LNCaP clone FGC (cell line): ENCODE measurements at regions not wholly inside any gene's neighbourhood (a gene's known extent, or its start where the extent isn't known, plus 50 kb on each side); places are given as distances from the start of the nearest gene placed in this dataset.

ENCODE experiments used
- DNase-seq: peaks from one replicate; pipeline ENCODE4 v3.0.0-alpha.2; 2011; ENCODE audit warnings: low read depth
- H3K4me3 ChIP-seq: 2 replicates; pipeline ENCODE4 v1.5.1; 2011; ENCODE audit warnings: mild to moderate bottlenecking, low read depth, low read length, control low read depth
- TF ChIP-seq, protein P1 (sequence below): IDR thresholded peaks from 2 replicates; pipeline ENCODE4 v1.5.1; 2012; ENCODE audit warnings: mild to moderate bottlenecking; ENCODE audit not compliant: control insufficient read depth, insufficient read depth; ENCODE audit errors: extremely low read depth

DNA sequence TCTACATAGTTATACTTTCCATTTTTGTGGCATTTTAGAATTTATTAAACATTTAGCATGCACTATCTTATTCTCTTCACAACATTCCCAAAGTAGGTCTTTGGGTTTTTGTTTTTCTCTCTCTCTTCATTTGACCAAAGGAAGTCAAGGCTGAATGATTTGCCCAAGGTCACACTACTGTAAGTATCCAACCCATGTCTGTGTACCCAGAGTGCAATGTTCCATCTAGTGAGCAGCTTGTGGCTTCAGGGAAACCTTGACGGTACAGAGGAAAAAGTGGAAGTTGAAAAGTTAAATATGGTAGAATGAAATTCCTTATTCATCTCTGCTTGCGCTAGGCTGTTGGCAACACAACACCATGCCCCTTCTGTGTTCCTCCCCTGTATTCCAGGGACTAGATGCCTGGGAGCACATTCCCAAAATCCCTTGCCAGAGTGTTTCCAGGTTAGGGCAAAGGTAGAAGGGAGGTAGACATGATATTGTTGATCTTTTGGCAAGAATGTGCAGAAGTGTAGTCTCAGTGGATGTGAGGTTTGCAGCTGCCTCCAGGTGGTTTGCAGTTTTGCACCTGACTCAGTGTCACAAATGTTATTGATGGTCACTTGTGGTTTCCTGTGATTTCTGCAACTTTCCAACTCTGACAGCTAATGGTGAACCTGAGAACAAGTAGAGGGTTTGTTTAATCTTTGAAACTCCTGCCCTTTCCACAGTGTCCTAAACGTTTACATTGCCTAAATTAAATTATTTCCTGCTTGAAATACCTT lies 196.7 kb downstream of the RMST start:
- no peak overlapping the region for H3K4me3 ChIP-seq
- TF ChIP-seq, protein P1, sequence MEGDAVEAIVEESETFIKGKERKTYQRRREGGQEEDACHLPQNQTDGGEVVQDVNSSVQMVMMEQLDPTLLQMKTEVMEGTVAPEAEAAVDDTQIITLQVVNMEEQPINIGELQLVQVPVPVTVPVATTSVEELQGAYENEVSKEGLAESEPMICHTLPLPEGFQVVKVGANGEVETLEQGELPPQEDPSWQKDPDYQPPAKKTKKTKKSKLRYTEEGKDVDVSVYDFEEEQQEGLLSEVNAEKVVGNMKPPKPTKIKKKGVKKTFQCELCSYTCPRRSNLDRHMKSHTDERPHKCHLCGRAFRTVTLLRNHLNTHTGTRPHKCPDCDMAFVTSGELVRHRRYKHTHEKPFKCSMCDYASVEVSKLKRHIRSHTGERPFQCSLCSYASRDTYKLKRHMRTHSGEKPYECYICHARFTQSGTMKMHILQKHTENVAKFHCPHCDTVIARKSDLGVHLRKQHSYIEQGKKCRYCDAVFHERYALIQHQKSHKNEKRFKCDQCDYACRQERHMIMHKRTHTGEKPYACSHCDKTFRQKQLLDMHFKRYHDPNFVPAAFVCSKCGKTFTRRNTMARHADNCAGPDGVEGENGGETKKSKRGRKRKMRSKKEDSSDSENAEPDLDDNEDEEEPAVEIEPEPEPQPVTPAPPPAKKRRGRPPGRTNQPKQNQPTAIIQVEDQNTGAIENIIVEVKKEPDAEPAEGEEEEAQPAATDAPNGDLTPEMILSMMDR, result no peak
- no peak for DNase-seq

- H3K4me3 ChIP-seq, result no peak overlapping the region
- no peak for DNase-seq
Observed at GRCh38 chr12:97666263-97666662, 203.7 kb downstream of the RMST start.

GRCh38 chr12:97672870-97673269 lies 210.3 kb downstream of the RMST start:
- no peak overlapping the region for H3K4me3 ChIP-seq
- TF ChIP-seq, protein P1, result no peak
- DNase-seq, result no peak

More at GRCh38 chr12:97666263-97666662, 203.7 kb downstream of the RMST start:
- TF ChIP-seq, protein P1, result no peak

GRCh38 chr12:97680751-97681150 lies 218.1 kb downstream of the RMST start:
- TF ChIP-seq, protein P1, result no peak
- H3K4me3 ChIP-seq, result no peak overlapping the region
- no peak for DNase-seq

GRCh38 chr12:97681612-97682504 lies 219.3 kb downstream of the RMST start:
- TF ChIP-seq, protein P1, result no peak
- DNase-seq, result no peak
- no peak overlapping the region for H3K4me3 ChIP-seq

GRCh38 chr12:97685360-97685759 lies 222.8 kb downstream of the RMST start:
- DNase-seq, result no peak
- TF ChIP-seq, protein P1, result no peak
- no peak overlapping the region for H3K4me3 ChIP-seq
